GM12891 (cell line): ENCODE measurements at regions not wholly inside any gene's neighbourhood (a gene's known extent, or its start where the extent isn't known, plus 50 kb on each side); places are given as distances from the start of the nearest gene placed in this dataset.

Experiments used
- PAX5 ChIP-seq: IDR thresholded peaks from 2 replicates; pipeline ENCODE4 v1.6.1; 2011; ENCODE audit warnings: low read length, moderate library complexity, mild to moderate bottlenecking; ENCODE audit not compliant: insufficient read depth, severe bottlenecking
- POLR2A ChIP-seq: IDR thresholded peaks from 2 replicates; pipeline ENCODE4 v1.6.1; 2011; ENCODE audit warnings: low read depth, low read length, control low read depth
- POLR2AphosphoS5 ChIP-seq: IDR thresholded peaks from 2 replicates; pipeline ENCODE4 v1.6.1; 2011; ENCODE audit warnings: low read depth, low read length, control low read depth
- POU2F2 ChIP-seq: IDR thresholded peaks from 2 replicates; pipeline ENCODE4 v1.6.1; 2011; ENCODE audit warnings: low read depth, mild to moderate bottlenecking, control low read depth, low read length, moderate library complexity
- SPI1 ChIP-seq: IDR thresholded peaks from 2 replicates; pipeline ENCODE4 v1.6.1; 2011; ENCODE audit warnings: low read depth, low read length, control low read depth
- TAF1 ChIP-seq: IDR thresholded peaks from 2 replicates; pipeline ENCODE4 v1.6.1; 2011; ENCODE audit warnings: low read depth, low read length, control low read depth

DNA sequence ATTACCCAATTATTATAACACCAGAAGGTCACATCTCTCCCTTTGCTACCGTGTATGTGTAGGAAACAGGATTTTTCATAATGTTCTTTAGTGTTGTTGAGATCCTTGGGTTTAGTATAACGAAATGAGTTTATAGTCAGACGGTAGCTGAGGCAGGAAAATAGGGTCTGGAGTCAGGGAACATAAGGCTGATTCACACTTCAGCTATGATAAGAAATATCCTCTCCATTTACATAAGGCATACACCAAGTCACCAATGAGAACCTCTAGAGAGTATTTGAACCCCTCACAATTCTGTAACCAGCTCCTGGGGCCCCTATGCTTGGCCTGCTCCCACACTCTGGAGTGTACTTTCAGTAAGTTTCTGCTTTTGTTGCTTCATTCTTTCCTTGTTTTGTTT is 58.9 kb upstream of the ANKH start:
- TF ChIP-seq POLR2AphosphoS5 (no peak), TAF1 (no peak), POLR2A (no peak), POU2F2 (no peak), SPI1 (no peak), PAX5 (no peak)
